GM18909 (cell line): ENCODE measurements at regions not wholly inside any gene's neighbourhood (a gene's known extent, or its start where the extent isn't known, plus 50 kb on each side); places are given as distances from the start of the nearest gene placed in this dataset.
"Not testable (repeated sequence)": the region's sequence is repeated elsewhere in the genome, so short reads cannot be mapped to it uniquely, and the experiment has no call there.

Experiments used
- ATAC-seq: cut with Tn5 transposase; IDR thresholded peaks from one replicate; pipeline ENCODE4 v1.9.1; 2021; ENCODE audit warnings: mild to moderate bottlenecking; ENCODE audit not compliant: unreplicated experiment, poor library complexity

- no peak for ATAC-seq
Measured at GRCh38 chr5:74389531-74390305, 250.8 kb downstream of the ENC1 start.

- ATAC-seq, result not testable (repeated sequence)
Measured at GRCh38 chr5:74388411-74388810, 252.1 kb downstream of the ENC1 start.

DNA sequence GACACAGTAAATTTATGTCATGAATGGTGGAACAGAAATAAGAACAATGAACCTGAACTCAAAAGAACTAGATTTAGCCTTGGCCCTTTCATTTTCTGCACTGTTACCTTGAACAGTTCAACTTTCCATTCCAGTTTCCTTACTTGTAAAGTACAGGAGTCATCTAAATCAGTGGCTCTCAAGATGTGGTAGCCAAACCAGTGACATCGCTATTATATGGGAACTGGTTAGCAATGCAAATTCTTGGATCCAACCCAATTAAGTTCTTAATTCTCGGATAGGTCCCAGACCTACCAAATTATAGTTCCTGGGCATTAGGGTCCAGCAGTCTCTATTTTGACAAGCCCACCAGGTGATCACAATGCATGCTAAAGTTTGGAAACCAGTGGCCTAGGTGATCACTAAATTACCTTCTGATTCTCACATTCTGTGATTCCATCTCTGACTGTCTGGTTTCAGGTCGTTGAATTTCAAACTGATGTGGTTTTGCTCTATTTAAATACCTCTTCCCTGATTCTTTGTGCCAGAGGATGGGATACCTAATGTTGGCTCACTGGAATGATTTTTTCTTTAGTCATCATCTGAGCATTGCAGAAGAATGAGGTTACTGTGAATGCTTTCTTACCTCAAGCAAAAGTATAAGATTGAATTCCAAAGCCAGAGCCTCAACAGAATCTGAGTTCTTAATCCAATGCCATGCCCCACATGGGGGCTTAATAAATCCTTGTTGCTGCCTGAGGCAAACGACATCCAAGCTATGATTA lies 253.8 kb downstream of the ENC1 start:
- no peak for ATAC-seq

DNA sequence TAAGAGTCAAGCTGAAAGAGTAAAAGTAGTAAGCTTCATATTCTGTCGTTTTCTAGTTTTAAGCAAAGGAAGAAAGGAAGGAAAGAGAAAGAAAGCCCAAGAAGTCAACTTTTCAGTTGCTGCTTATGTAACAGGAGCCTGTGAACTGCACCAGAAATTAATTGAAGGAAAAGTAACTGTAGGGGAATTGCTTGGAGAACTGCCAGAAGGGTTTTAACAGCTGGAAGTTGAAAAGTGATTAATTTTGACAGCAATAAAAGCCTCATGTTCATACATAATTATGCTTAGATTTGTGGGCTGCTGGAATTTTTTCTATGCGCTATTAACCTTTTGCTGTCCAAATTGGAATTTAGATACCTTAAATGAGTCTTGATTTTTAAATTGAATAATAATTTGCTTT lies 255.7 kb downstream of the ENC1 start:
- no peak for ATAC-seq

GRCh38 chr5:74382987-74383593 lies 257.4 kb downstream of the ENC1 start:
- ATAC-seq, result no peak

DNA sequence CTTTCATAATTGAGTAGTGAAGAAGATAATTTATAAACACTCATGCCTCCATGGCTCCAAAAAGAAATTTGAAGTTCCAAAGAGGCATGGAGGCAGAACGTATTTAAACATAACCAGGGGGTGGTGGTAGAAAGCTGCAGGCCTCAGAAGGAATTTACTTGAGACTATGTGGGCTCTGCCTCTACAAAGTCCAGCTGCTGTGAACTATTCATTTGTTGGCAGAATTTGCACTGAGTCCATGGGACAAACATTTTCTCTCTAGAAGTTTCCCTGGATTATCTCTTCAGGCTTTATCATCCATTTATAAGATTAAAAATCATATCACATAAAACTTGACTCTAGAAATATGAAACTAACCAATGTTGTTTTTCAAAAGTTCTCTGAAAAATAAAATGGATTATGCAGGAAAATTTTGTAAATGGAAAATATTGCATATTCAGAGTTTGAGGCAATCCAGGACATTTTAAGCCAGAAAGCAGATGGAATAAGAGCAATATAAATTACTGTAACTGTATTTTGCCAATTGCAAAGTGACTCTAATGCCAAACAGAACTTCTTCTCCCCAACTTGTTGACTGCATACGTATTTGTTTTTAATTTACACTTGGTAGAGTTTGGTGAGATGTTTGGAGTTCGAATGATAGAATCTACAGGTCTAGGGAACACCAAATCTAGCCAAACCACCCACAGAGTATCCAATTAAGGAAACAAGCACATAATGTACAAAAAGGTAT lies 258.2 kb downstream of the ENC1 start:
- no peak for ATAC-seq

DNA sequence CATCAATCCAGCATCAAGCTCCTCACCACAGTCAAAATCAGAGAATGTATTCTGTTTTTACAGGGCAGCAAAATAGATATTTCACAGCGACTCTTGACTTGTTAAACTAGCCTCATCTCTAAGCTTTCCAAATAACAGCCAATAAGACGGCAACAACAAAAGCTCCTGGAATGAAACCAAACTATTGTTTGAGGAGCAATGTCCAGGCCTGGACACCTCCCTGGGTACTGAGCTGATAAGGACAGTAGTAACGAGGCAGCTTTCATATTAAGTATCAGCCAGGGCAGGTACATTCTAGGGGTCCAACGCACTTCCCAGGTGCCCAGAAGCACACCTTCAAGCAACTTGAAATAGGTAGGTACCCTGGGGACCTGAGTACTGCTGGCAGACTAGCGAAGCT lies 260.3 kb downstream of the ENC1 start:
- no peak for ATAC-seq

GRCh38 chr5:74378464-74378863 lies 262.1 kb downstream of the ENC1 start:
- no peak for ATAC-seq

DNA sequence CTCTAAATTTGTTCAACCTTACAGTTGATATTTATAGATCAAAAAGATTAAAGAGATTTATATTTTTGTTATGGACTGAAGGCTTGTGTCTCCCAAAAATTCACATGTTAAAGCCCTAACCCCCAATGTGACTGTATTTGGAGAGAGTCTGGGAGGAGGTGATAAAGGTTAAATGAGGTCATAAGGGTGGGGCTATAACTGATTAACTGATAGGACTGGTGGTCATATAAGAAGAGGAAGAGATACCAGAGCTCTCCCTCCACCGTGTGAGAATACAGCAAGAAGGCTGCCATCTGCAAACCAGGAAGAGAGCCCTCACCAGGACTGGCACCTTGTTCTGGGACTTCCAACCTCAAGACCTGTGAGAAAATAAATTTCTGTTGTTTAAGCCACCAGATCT lies 264.3 kb downstream of the ENC1 start:
- no peak for ATAC-seq

GRCh38 chr5:74375271-74375670 lies 265.3 kb downstream of the ENC1 start:
- no peak for ATAC-seq

GRCh38 chr5:74374656-74375055 lies 265.9 kb downstream of the ENC1 start:
- no peak for ATAC-seq

GRCh38 chr5:74373076-74373475 lies 267.5 kb downstream of the ENC1 start:
- ATAC-seq, result no peak

GRCh38 chr5:74372502-74373064 lies 267.9 kb downstream of the ENC1 start:
- ATAC-seq, result no peak

- no peak for ATAC-seq
Measured at GRCh38 chr5:74372051-74372450, 268.5 kb downstream of the ENC1 start.

DNA sequence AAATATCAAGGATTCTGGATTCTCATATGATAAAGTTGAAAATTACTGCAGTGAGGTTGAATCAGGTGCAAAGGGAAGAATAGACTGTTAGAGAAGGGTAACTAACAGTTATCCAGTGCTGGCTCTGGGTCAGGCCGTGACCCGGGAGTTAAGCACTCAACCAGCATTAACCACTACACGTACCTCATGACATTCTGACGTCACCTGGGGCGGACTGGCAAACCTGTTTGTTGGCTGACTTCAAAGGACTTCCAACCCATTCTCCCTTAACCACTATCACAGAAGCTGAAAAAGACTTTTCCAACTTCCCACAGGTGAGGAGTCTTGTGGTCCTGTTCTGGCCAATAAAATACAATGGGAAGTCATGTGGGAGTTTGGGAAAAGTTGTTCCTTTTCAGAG lies 268.9 kb downstream of the ENC1 start:
- ATAC-seq, result no peak

DNA sequence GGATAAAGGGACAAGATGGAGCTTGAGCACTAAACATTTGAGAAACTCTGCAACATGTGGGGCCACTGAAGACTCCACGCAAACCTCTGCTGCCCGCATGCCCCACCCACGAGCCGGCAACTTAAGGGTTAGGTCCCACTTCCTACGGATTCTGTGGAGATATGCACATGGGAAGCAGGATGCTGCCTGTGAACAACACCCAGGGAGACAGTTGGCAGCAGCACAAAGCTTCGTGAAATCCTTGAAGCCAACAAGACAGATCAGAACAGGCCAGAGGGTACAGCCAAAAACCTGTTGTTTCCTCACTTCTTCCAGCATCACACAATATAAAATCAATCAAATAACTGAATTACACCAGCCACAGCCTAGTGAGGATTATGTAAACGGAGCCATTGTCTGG lies 270.4 kb downstream of the ENC1 start:
- no peak for ATAC-seq

DNA sequence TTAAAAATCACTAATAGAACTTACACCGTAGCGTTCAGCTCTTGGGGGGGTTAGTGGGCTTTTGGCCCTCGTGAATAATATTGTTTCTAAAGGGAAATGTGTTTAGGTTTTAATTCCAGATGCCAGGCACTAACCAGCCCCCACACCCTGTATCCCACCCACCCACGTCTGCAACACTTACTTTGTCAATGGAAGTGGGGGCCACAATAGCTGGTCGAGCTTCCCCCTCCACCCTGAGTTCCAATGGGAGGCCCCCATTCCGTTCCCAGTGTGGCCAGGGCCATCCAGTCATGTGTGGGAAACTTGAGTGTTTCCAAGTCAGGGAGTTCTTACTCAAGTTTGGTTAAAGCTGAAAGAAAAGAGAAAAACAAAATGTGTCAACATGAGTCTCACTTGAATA lies 271.4 kb downstream of the ENC1 start:
- no peak for ATAC-seq

DNA sequence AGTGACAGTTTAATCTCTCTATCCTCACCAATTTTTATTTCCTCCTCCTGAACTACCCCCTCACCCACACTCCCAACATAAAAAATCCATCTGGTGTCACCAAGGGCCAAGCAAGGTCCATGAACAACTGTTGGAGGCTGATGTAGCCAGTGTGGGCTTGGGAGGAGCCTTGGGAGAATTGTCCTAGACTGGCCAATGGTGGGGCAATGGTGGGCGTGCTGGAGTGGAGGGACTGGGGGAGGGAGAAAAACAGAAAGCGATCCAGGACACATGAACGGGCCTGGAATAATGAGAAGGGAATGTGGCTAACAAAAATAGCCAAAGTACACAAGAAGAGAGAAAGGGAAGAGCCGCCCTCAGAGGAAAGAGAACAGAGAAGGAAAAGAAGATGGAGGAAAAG lies 272.6 kb downstream of the ENC1 start:
- ATAC-seq, result no peak

- ATAC-seq, result no peak
Measured at GRCh38 chr5:74367241-74367733, 273.2 kb downstream of the ENC1 start.

DNA sequence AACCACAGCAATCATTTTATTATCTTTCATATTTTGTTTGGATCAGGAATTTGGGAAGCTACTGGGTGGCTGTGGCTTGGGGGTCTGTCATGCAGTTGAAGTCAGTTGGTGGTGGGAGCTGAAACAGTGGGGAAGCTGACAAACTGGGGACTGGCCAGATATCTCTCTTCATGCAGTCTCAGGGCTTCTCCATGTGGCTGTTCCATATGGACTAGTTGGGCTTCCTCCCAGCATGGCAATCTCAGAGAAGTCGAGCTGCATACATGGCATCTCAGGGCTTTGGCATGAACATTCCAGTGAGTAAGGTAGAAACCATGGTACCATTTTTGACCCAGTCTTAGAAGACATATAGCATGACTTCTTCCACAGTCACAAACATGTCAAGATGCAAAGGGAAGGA lies 274.8 kb downstream of the ENC1 start:
- no peak for ATAC-seq
